ENCODE measurements at regions not wholly inside any gene's neighbourhood (a gene's known extent, or its start where the extent isn't known, plus 50 kb on each side); places are given as distances from the start of the nearest gene placed in this dataset.

DNA sequence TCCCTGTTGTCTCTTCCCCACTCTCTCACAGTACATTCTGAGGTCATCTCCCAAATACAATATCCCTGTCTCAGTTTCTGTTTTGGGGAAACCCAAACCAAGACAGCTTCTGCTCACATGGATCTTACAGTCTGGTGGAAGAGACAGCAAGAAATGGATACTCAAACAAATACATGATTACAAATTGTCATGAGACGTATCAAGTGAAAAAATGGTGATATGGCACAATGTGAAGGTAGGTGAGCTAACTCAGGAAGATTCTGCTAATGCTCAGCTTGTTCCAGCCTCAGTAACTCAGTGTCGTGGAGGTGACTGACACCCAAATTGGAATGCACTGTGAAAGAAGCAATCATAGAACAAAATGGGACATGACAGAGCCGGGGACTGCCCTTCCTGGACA is 68.3 kb downstream of the CHST1 start:
- DNase-seq (ENCODE audit: low read depth, low spot score), result no peak

- DNase-seq (ENCODE audit: low read depth, low spot score), result no peak
Observed at GRCh38 chr11:45596571-45596970, 68.9 kb downstream of the CHST1 start.

DNA sequence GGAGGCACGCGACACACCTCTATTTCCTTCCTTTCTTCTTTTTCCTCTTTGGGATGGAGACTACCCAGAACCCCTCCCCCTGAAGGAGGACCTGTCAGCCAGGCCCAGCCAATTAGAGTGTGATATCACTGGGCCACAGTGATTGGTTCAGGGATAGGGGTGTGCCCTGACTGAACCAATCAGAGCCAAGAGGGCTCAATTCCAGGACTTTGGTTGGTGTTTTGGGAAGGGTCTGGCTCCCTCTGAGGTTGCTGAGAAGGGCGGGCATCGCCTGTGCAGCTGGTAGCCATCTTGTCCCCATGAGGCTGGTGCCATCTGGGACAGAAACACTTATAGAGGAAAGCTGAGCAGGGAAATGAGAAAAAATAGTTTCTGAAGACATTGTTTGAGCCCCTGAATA is 71.4 kb downstream of the CHST1 start:
- DNase-seq (ENCODE audit: low read depth, low spot score), result no peak

- DNase-seq (ENCODE audit: low read depth, low spot score), result no peak
Observed at GRCh38 chr11:45592636-45593035, 72.8 kb downstream of the CHST1 start.

DNA sequence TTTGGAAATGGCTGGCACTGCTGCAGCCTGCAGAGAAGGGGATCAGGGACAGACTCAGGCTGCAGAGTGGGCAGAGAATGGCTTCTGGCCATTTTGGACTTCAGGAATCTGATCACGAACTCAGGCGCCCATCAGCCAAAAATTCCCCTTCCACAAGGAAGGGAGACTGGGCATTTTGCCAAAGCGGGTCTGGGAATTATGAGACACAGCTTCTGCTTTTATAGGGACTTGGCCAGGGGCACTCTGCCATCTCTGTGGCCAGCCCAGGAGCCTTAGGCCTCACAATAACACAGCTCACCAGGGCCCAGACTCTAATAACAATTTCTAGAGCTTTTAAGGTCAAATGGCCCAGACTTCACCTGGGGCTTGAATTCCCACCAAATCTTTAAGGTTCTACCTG is 74.7 kb downstream of the CHST1 start:
- DNase-seq (ENCODE audit: low read depth, low spot score), result no peak

DNA sequence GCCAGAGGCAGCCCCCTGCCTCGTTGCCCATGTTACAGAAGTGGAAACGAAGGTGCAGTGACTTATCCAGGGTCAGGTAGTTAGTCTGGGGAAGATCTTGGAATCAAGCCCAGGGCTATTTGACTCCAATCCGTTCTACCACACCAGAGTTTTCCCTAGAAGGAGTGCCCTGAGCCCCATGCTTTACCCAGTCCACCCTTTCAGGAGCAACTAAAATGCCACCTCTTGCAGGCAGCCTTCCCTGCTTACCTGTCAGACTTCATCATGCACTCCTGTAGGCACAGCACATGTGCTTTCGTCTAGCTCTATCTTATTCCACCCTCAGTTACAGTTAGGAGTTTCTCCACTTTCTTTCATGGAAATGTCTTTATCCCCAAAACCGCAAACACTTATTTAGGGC is 80.2 kb downstream of the CHST1 start:
- no peak for DNase-seq (ENCODE audit: low read depth, low spot score)

- no peak for DNase-seq (ENCODE audit: low read depth, low spot score)
Observed at GRCh38 chr11:45583981-45584566, 81.3 kb downstream of the CHST1 start.

DNA sequence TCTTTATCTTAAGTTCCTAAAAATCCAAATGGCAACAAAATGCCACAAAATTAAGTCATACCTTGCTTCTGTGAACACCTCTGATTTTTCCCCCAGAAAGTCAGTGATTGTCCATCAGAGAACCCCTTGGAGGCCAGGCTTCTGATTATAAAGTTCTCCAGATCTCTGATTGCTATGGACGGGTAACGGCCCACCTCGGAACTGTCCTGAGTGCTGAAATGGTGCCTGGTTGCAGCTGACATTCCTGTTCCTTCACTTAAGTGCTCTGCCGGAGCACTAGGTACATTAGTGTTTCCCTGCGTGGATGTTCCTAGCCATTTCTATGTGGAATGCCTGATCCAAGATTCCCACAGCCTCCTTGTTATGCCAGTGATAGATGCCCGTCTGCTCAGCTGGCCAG is 85.0 kb downstream of the CHST1 start:
- DNase-seq (ENCODE audit: low read depth, low spot score), result no peak

- no peak for DNase-seq (ENCODE audit: low read depth, low spot score)
Observed at GRCh38 chr11:45578316-45578715, 87.1 kb downstream of the CHST1 start.

GRCh38 chr11:45577752-45578151 is 87.7 kb downstream of the CHST1 start:
- no peak for DNase-seq (ENCODE audit: low read depth, low spot score)

DNA sequence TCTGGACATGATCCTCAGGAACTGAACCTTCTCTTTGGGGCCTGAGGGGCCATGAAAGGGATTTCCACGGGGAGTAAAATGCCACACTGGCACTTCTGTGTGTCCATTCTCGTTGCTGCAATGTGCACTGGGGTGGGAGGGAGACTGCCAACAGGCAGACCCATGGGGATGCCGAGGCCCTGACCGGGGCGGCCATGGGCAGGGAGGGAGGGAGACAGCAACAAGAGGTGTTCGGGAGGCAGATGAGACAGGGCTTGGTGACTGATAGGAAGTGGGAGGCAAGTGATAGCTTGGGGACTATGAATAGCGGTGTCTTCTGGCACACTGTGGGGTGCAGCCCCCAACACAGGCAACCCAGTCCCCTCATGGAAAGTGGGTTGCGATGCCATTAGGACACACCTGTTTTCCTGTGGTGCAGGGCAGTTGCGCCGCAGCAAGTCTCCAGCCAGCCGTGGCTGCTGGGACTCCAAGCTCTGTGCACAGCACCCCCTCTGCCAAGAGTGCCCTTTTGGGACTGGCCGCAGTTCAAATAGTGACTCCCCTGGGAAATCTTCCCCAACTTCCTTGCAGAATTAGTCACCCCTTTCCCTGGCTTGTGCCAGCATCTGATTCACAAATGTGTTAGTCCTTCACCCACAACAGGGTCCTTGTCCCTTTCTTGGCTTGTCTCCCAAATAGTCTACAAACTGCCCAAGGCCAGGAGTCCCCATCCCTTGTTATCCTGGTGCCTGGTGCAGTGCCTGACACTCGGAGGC is 88.8 kb downstream of the CHST1 start:
- DNase-seq (ENCODE audit: low read depth, low spot score), result no peak

DNA sequence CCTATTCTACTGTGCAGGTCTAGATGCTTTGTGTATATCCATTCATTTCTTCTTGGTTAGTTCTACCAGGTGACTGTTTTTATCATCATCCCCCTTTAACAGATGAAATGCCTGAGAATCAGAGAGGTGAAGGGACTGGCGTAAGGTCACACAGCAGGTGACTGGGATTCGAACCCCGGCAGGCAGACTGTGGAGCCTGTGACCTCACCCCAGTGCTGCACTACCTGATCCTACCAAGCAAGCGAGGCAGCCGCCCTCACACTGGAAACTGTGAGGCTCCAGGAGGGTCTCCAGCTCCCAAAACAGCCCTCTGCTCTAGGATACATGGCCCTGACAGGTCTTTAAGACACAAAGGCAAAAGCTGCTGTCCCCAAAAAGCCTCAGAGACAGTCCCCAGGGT is 91.7 kb downstream of the CHST1 start:
- no peak for DNase-seq (ENCODE audit: low read depth, low spot score)

- no peak for DNase-seq (ENCODE audit: low read depth, low spot score)
Observed at GRCh38 chr11:45572354-45573123, 92.9 kb downstream of the CHST1 start.

- no peak for DNase-seq (ENCODE audit: low read depth, low spot score)
Observed at GRCh38 chr11:45569776-45570175, 95.6 kb downstream of the CHST1 start.

- no peak for DNase-seq (ENCODE audit: low read depth, low spot score)
Observed at GRCh38 chr11:45568049-45568448, 97.4 kb downstream of the CHST1 start.

GRCh38 chr11:45565446-45565988 is 99.9 kb downstream of the CHST1 start:
- no peak for DNase-seq (ENCODE audit: low read depth, low spot score)

GRCh38 chr11:45563810-45564209 is 101.6 kb downstream of the CHST1 start:
- DNase-seq (ENCODE audit: low read depth, low spot score), result no peak

GRCh38 chr11:45563171-45563570 is 102.3 kb downstream of the CHST1 start:
- no peak for DNase-seq (ENCODE audit: low read depth, low spot score)

DNA sequence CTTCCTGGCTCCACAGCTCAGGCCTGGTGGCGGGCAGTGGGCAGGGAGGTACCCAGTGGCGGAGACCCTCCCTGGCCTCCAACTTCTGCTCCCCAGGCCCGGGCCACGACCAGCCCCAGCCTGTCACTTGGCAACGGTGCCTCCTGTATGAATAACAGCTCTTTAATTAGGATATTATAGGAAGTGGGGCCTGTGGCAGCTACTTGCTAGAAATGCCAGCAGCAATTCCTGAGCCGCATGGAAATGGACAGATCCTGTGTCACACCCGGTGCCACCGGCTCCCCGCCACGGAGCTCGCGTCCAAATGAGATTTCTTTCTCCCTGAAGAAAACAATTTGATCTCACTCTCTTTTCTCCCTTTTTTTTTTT is 104.5 kb downstream of the CHST1 start:
- DNase-seq (ENCODE audit: low read depth, low spot score), result no peak

DNA sequence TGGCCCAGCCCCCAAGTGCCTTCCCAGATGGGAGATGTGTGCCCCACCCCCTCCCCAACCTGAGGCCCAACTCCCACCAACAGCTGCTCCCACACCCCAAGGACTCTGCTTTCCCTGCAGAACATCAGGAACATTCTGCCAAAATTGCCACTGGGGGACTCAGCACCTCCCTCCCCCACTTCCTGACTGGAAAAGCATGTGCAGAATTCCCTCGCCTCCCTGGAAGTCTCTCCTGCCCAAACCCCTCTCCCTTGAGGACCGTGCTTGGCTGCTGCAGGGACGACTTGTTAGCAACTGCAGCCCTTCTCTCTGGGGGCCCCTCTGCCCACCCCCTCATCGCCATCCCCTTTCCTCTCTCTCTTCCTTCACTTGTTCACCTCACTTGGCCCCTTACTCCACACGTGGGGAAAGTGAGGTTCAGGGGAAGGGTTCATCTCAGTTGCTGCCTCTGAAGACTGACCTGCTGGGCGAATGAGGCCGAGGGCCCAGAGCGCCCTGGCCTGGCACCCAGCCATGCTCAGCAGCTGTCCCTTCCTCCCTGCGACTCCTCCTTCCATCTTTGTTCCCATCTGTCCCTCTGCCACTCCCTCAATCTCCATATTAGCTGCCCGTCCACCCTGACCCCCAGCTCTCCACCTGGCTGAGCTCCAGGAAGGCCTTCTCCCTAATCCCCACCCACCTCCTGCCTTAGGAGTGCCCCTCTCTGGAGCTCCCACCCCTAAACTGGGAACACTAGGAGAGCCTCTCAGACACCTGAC is 105.1 kb downstream of the CHST1 start:
- no peak for DNase-seq (ENCODE audit: low read depth, low spot score)

DNA sequence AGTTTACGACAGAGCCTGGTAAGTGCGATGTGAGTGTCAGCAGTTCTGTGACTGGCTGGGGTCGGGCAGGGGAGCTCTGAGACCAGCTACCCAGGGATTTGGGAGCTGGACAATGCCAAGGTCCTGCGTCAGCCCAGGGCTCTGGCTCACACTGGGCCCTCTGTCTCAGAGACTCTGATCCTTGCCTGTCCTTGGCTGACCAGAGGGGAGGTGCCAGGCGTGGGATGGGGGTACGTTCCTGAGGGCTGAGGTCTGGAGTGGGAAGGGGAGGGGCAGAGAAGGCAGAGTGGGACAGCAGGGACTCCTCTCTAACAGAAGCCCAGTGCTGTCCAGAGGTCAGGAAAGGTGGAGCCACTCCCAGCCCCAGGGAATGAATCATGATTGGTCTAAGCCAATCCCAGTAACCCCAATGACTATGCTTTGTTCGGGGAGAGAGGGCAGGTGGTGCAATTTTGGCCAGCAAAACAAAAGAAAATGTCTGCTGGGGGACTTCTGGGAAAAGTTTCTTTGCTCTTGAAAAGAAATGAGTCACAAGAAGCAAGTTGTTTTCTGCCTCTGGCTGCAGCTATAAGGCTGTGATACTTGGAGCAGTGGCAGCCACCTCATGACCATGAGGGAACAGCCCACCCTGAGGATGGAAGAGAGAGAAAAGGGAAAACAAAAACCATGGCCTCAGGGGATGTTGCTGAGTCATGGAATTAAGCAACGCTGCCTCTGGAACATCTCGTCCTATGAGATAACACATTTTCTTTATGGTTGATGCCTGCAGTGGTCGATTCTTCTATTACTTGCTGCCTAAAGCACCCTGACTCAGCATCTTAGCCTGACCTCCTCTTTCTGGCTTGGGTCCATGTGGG is 108.3 kb downstream of the CHST1 start:
- DNase-seq (ENCODE audit: low read depth, low spot score), result no peak
